Left ventricle myocardium inferior (tissue), 1 donor: ENCODE measurements at regions not wholly inside any gene's neighbourhood (a gene's known extent, or its start where the extent isn't known, plus 50 kb on each side); places are given as distances from the start of the nearest gene placed in this dataset.

ENCODE experiments used
- DNase-seq: peaks from one replicate; pipeline ENCODE4 v3.0.0-alpha.2; 2020
- H3K27ac ChIP-seq: fragments of 200-600 bp; replicated peaks from 2 replicates; pipeline ENCODE4 v1.8.0; 2021
- H3K27me3 ChIP-seq: fragments of 200-600 bp; 2 replicates; pipeline ENCODE4 v1.8.0; 2021; ENCODE audit warnings: low read depth
- H3K36me3 ChIP-seq: fragments of 200-600 bp; 2 replicates; pipeline ENCODE4 v1.8.0; 2021
- H3K4me1 ChIP-seq: fragments of 200-600 bp; 2 replicates; pipeline ENCODE4 v1.8.0; 2021
- H3K4me3 ChIP-seq: fragments of 200-600 bp; 2 replicates; pipeline ENCODE4 v1.8.0; 2021; ENCODE audit warnings: mild to moderate bottlenecking, moderate library complexity
- H3K9me3 ChIP-seq: fragments of 200-600 bp; replicated peaks from 2 replicates; pipeline ENCODE4 v1.8.0; 2021
- CTCF ChIP-seq: fragments of 200-600 bp; IDR thresholded peaks from 2 replicates; pipeline ENCODE4 v1.8.0; 2021; ENCODE audit warnings: antibody characterized with exemption, mild to moderate bottlenecking, borderline replicate concordance
- intact Hi-C: fragments of 100-400 bp; cut with micrococcal nuclease; formaldehyde crosslinking; loops from one replicate; pipeline ENCODE4 v1.11.0; 2022
- donor health status: DM: no; HTN: yes; CAD: no; lungs with severe emphysema.

DNA sequence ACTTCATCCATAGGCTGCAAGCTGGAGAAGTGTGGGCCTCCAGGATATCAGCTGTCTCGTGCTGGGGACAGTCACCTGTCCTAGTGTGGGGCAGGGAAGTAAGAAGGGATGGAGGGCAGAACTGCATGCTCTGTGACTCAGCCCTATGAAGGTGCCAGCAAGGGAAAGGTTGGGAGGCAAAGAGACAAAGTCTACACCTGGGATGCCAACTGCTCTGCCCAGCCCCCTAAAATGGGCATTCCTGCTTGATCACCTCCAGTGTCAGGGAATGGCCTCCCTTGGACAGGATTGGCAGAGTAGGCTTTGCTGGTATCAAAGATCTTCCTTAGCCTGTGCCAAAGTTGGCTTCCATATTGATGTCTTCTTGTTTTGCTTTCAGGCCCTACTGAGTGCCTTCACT is 335.0 kb downstream of the BCL11B start:
- no peaks in the 10 kb centered on the region for H3K4me1 ChIP-seq
- intact Hi-C loops = no loop called here
- no peak for TF ChIP-seq CTCF
- H3K27me3 ChIP-seq = peaks cover 65% of the 10 kb centered on the region
- no peak overlapping the region for H3K4me3 ChIP-seq
- H3K9me3 ChIP-seq = no peaks in the 10 kb centered on the region
- H3K36me3 ChIP-seq = no peaks in the 10 kb centered on the region
- no peak for DNase-seq
- H3K27ac ChIP-seq = no peak overlapping the region

GRCh38 chr14:98937712-98938505 is 334.1 kb downstream of the BCL11B start:
- peaks cover 65% of the 10 kb centered on the region for H3K27me3 ChIP-seq
- no peak for DNase-seq
- no peaks in the 10 kb centered on the region for H3K9me3 ChIP-seq
- H3K27ac ChIP-seq = no peak overlapping the region
- no peak for TF ChIP-seq CTCF
- no peaks in the 10 kb centered on the region for H3K4me1 ChIP-seq
- no peak overlapping the region for H3K4me3 ChIP-seq
- intact Hi-C loops = no loop called here
- no peaks in the 10 kb centered on the region for H3K36me3 ChIP-seq

DNA sequence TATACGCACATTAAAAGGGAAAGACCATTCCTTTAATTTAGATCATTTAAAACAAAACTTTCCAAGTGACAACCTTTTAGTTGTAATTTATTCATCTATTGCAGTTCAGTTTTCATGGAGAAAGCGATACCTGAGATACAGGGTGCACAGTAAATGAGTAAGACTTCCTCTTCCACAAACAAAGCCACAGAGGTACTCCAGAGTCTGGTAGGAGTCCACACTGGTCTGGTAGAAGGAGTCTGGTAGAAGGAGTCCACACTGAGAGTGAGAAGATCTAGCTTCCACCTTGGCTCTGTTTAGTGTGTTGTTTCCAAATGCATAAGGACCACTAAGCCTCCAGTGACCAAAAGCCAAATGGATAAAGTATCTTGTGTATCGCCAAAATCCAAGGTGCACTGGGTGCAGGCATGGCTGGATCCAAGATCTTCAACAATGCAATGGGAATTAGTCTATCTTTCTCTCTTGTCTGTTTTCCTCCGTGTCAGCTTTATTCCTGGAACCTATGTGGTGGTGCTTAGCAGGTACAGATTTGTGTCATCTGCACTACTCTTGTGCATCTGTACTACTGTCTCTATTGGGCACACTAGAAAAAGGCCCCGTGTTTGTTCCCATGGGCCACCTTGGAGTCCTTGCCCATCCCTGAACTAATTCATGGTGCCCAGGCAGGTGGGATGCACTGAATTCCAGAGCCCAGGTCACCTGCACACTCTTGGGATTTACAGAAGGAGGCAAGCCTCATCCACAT is 331.1 kb downstream of the BCL11B start:
- no peak for TF ChIP-seq CTCF
- DNase-seq = no peak
- intact Hi-C loops = no loop called here

GRCh38 chr14:98941481-98941880 is 330.5 kb downstream of the BCL11B start:
- H3K27ac ChIP-seq = no peak overlapping the region
- peaks cover 72% of the 10 kb centered on the region for H3K27me3 ChIP-seq
- no peak overlapping the region for H3K4me3 ChIP-seq
- no peak for TF ChIP-seq CTCF
- no peak for DNase-seq
- intact Hi-C loops = no loop called here
- no peaks in the 10 kb centered on the region for H3K36me3 ChIP-seq
- no peaks in the 10 kb centered on the region for H3K4me1 ChIP-seq
- no peaks in the 10 kb centered on the region for H3K9me3 ChIP-seq

More for the DNA sequence above, 331.1 kb downstream of the BCL11B start:
- Histone ChIP-seq H3K4me3 (no peak overlapping the region), H3K27ac (no peak overlapping the region), H3K27me3 (peaks cover 72% of the 10 kb centered on the region), H3K36me3 (no peaks in the 10 kb centered on the region), H3K9me3 (no peaks in the 10 kb centered on the region), H3K4me1 (no peaks in the 10 kb centered on the region)

DNA sequence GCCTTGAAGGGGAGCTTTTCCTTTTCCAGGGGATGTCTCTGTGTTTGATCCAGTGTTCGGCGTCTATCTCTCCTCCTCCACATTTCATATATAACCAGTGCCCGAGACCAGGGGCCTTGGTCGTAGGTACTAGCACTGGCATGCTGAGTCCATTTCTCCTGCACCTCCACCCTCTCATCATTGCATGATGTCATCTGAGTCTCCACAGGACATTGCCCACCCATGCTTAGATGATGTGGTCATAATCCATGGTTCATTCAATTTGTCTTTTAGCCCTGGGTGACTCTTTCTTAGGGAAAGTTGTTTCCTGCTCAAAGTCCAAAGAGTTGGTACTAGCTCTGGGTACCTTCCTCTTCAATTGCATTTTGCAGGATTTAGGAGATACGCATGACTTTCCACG is 328.1 kb downstream of the BCL11B start:
- no peak for TF ChIP-seq CTCF
- Histone ChIP-seq H3K4me3 (no peak overlapping the region), H3K27ac (no peak overlapping the region), H3K36me3 (no peaks in the 10 kb centered on the region), H3K9me3 (no peaks in the 10 kb centered on the region), H3K4me1 (no peaks in the 10 kb centered on the region), H3K27me3 (peaks cover 69% of the 10 kb centered on the region)
- no peak for DNase-seq
- intact Hi-C loops = no loop called here
